ENCODE measurements at regions not wholly inside any gene's neighbourhood (a gene's known extent, or its start where the extent isn't known, plus 50 kb on each side); places are given as distances from the start of the nearest gene placed in this dataset.
"Not testable (repeated sequence)": the region's sequence is repeated elsewhere in the genome, so short reads cannot be mapped to it uniquely, and the experiment has no call there.

DNA sequence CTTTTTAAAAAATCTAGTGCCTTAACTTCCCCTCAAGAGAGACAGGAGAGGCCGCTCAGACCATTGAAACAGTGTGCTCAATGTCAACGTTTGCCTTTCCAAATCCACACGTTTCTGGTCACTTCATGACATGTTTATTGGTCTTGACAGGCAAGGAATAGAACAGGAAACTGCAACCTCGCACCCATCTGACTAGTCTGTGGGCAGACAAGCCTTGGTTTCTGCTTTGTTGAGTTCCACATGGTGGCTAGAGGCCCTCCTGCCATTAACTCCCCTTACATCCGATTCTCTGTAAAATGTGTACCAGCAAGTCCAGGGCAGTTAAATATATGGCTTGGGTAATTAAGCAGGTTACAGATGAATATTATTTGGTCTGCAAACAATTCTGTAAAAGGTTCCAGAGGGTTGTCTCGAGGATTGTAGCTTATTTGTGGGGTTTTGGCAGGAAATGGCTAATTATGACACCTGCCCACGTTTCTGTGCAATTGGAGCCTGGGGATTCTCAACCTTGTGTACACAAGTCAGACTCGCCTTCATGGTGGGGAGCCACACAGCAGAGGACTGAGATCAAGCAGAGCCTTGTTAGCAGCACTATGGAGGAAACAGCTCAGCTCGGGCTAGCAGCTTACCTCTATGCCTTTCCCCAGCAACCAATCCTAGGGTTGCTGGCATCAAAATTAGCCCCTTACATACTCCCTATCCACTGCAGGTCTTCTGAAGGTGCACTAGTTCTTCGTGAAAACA, 317.5 kb upstream of the IGF1R start:
- no peak for FAIRE-seq

DNA sequence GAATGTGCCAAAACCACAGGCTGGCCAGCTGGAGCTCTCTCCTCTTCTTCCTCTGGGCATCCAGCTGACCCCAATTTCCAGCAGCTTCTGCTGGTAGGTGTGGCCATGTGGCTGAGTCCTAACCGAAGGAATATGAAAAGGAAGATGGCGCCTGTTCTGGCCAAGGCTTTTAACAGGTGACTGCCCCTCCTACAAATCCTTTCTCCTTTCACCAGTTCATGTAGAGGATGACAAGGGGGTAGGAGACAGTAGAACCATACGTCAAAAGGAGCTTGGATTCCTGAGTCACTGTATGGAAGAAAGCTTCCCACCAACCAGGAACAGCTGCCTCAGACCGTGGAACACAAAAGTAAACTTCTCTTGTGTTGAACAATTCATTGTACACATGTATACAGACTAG, 316.7 kb upstream of the IGF1R start:
- FAIRE-seq: no peak

DNA sequence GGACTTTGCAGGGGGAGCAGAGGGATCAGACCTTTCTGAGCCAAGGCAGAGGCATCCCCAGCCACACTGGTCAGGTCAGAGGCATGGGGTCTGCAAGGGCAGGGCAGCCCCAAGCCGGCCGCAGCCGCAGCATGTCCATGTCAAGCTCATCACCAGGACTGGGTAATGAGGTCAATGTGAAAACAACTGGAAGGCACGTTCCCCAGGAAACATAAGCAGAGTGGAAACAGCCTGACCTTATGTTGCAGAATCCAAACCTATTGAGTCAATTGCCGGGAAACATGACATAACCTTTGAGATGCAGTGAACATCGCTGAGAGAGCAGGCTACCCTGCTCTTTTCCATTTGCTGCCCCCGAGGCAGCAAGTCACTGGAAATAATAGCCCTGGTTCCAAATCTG, 315.1 kb upstream of the IGF1R start:
- FAIRE-seq: no peak

DNA sequence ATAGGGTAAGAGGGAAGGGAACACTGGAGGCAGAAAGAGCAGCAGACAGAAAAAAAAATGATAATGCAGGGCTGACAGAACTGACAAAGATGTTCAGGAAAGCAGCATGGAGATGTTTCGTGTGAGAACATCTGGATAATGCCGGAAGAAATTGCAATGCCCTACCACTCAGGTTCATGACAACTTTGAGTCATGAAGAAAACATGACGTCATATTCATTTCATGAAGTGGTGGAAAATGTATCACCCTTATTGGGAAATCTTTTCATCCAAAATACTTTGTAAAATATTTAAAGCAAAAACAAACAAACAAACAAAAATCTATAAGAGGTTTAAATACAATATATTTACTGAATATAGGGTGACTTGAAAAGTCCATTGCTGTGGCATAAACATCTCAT, 305.4 kb upstream of the IGF1R start:
- FAIRE-seq: no peak

DNA sequence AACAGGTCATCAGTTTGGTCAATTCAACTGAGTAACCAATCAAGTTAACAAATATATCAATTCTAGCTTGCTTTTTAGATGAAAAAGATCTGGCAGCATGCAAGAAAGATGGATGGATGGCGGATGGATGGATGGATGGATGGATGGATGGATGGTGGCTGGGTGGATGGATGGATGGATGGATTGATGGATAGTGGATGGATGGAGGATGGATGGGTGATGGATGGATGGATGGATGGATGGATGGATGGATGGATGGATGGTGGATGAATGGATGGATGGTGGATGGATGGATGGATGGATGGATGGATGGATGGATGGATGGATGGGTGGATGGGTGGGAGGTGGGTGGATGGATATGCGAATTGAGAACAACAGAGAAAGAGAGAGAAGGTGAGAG, 303.7 kb upstream of the IGF1R start:
- FAIRE-seq: no peak

DNA sequence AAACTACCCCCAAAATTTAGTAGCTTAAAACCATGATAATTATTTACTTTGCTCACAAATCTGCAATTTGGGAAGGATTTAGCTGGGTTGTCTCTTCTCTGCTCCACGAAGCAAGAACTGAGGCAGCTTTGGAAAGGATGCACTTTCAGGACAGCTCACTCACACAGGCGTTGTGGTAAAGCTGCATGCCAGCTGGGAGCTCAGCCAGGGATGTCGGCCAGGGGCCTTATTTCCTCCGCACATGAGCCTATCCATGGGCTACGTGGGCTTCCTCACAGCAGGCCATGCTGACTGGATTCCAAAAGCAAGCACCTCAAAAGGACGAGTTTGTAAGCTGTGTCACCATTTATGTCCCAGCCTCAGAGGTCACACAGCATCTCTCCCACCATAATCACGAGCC, 301.3 kb upstream of the IGF1R start:
- FAIRE-seq: no peak

DNA sequence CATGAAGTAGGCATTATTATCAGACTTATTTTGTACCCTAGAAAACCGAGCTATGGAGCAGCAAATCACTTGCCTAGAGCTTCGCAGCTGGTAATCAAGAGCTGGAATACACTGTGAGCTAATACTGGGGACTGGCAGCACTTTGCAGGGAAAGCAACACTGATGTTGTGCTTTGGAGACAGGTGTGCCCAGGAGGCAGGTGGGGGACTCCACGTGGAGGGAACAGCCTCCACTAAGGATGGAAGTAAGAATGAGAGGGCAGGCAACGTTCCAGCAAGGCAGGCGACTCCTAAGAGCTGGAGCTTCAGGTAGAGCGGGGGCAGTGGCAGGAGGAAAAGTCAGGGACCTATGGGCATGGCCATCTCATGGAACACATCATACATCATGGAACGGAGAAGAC, 300.5 kb upstream of the IGF1R start:
- no peak for FAIRE-seq

DNA sequence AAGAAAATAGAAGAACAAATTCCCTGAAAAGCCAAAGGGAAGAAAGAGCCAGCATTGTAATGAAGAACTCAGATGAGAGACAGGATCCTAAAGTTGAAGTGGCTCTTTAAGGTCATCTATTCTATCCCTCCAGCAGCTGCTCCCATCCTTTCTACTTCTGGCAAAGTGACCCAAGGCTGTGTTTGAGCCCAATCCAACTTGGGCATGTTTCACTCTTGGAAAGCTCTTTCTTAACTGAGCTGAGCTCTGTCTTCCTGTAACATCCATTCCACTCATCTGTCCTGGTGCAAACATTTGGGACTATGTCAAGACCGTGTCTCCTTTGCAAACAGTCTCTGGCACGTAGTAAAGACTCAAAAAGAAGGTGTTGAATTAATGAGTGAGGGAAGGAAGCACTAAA, 298.1 kb upstream of the IGF1R start:
- no peak for FAIRE-seq

DNA sequence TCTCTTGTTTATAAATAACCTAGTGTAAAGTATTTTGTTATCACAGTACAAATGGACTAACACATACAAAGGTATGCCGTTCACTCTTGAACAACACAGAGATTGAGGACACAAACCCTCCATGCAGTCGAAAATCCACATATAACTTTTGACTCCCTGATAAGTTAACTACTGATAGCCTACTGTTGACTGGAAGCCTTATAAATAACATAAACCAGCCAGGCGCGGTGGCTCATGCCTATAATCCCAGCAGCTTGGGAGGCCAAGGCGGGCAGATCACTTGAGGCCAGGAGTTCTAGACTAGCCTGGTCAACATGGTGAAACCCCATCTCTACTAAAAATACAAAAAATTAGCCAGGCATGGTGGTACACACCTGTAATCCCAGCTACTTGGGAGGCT, 290.1 kb upstream of the IGF1R start:
- FAIRE-seq: not testable (repeated sequence)

DNA sequence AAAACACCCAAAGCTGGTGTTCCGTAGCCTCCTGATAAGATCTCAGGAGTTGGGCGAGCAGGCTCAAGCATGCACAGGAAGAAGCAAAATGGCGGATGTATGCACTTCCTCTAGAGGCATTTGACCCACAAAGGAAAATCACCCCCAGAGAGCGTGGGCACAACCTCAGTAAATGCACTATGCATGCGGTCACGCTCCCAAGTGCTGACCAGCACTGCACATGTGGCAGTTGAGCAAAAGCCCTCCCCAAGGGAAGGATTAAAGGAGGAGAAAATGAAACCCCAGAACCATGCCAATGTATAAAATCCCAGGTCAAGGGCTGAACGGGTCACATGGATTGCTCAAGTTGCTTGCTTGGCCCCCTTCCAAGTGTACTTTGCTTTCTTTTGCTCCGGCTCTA, 289.4 kb upstream of the IGF1R start:
- FAIRE-seq: no peak

DNA sequence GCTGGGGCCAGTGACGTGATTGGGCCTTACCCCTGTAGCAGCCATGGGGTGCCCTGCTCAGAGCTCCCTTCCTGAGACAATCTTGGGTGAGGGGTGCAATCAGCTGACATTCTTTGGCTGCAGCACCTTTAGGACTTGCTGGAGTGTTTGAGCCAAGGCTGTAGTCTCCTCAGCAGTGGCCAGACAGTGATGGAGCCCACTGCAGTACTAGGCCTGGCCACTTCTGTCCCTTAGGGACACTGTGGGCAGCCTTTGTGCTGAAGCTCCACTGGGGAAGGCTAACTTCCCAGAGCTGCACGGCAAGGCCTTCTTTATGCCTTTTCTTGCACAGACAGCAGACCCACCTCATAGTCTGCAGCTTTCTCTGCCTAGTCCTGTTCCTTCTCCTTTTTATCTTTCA, 284.9 kb upstream of the IGF1R start:
- no peak for FAIRE-seq

DNA sequence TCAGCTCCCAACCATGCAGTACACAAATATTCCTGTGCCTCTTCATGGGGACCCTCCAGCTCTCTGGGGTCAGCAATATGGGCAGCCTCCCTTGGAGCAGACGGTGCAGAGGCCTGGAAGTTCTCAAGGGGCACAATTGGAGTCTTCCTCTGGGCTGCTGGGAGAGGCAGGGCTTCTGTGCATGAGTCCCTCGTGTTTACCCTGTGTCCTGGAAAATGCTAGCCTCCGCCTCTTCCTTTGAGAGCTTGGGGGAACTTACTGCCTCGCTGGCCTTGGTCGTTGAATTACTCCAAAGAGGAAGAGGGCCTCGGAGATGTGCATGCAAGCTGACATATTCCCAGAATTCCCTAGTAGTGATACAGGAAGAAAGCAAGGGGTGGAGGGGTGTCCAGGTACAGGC, 284.4 kb upstream of the IGF1R start:
- FAIRE-seq: no peak

DNA sequence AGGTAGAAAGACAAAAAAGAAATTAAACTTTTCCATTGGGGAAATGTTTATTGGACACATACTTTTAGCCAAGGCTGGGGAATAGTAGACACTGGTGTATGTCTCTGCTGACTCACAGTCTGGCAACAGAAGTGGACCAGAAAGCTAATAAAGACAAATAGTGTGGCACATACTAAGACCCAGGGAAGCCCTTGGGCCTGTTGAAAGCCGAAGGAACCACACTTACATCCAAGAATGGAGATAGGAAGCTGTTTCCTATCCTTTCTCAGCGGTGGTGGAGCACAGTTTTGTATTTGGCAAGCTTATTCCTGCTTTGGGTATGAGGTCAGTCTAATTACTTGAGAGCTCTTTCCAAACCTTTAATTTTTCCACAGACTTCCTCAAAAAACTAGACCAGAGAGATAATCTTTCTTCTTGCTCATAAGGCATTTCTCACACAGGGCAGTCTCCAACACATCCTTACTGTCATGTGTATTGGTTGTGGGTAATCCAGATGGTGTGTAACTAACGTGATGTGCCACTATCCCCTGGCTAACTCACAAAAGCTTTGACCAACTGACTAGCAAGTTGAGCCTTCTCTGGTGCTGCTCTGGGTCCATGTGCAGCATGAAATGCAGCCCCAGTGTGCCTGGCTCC, 279.1 kb upstream of the IGF1R start:
- no peak for FAIRE-seq

DNA sequence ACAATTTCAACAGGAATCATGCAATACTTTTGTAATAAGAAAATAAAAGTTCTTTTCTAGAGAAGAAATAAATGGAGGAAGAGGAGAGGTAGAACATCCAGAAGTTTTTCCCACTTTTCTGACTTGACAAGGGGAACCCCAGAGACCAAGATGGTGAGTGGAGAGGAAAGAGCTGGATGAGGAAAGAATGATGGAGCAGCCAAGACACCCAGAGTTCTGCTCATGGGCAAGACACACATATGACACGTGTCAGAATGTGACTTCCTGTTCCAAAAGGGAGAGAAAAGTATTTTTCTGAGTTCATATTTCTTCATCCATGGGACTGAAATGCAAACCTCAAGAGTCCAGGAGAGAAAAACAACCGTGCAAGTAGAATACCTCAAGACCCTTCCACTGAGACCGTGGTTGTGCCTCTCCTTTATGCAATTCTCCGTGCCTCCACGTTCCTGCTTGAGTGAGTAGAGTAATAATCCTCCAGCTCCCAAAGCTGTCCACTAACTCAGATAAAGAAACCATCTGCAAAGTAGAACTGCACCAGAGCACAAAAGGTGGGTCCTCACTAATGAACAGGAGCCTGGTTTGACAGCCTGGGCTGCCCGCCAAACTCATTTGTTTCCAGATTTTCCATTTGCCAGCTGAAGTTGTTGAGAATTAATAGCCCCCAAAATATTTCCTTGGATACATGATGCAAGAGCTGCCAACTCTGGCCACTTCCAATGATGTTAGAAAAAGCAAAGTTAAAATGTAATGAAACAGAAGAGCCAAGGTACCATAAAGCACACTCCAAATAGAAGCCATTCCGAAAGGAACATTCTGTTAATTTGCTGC, 272.6 kb upstream of the IGF1R start:
- no peak for FAIRE-seq

DNA sequence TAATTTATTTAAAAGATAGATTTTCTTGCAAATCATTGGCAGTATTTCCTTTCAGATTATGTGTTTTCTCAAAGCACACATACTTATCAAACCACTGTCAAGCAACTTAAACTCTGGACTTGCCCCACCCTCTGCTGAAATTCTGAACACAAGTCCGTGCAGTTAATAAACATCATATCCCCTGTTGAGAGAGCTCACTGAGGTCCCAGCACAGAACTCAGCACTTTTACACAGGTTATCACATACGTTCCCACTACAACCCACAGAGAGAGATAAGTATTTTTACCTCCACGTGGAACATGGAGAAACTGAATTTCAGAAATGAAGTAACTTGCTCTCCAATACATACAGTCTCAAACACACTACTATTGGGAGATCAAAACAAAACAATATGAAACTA, 267.6 kb upstream of the IGF1R start:
- FAIRE-seq: no peak

DNA sequence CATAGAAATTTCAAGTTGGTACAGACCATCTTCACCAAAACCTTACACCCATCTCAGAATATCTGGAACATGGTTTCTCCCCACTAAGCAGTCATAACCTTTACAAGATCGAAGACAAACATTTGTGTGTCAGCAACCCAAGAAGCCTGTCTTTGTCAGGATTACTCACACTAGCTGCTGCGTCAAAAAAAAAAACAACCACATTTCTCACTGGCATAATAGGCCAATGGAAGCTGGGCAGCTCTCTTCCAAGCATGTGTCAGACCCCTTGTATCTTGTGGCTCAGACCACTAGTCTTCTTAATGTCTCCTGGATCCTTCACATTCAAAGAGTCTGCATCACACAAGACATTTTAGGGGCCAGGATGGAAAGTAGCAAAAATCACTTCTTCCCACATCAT, 266.9 kb upstream of the IGF1R start:
- no peak for FAIRE-seq

DNA sequence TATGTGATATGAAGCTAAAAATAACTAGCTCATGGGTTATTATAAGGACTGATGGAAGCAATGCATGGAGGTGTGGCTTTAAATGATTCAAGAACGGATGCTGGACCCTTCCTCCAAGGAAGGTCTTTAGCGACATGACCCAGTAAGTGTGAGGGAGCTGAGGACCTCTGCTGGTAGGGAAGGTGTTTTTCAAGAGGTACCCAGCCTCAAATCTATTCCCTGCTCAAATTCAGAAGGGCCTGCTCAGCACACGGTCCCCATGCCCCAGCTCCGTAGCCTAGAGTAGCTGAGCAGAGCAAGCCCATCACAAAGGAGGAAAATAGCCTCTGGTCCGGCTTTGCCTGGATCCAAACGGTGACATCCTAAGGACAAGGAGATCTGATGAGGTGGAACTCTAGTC, 266.2 kb upstream of the IGF1R start:
- no peak for FAIRE-seq

DNA sequence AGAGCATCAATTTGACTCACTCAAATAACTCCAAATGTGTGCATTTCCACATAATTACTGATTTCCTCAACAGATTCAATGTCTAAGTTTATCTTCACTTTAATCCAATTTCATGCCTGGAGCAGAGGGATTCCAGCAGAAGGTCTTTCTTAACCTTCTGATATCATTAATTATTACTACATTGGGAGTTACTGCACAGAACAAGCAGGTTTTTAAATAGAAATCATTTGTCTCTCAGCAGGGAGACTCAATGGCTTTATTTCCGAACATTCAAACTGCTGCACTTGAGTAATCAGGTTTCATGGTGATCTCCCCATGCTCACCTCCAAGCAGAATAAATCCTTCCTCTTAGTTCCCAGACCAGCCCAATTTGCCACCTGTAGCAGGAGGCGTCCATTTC, 264.8 kb upstream of the IGF1R start:
- no peak for FAIRE-seq

DNA sequence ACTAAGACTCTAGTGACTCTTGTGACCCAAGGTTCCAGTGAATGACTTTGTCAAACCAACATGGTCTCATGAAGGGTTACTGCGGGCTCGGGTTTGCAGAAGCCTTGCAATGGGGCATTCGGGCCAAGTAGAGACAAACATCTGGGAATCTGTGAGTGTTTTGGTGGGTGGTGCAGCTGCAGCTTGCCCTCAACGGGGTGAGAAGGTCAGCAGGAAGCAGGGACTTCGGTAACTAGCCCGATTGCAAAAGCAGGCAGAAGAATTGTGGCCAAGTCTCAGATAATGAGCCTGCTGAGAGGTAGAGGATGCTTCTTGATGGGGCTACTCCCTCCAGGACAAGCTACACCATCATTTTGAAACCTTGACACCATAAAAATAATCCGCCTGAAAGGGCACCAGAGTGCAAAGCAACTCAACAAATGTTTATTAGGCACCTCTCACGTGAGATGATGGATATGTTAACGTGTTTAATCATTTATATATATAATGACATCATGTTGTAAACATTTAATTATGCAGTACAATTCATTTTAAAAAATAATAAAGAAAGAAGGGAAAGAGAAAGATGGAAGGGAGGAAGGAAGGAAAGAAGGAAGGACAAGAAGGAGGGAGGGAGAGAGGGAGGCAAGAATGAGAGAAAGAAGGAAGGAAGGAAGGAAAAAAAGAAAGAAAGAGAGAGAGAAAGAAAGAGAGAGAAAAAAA, 263.9 kb upstream of the IGF1R start:
- FAIRE-seq: no peak

DNA sequence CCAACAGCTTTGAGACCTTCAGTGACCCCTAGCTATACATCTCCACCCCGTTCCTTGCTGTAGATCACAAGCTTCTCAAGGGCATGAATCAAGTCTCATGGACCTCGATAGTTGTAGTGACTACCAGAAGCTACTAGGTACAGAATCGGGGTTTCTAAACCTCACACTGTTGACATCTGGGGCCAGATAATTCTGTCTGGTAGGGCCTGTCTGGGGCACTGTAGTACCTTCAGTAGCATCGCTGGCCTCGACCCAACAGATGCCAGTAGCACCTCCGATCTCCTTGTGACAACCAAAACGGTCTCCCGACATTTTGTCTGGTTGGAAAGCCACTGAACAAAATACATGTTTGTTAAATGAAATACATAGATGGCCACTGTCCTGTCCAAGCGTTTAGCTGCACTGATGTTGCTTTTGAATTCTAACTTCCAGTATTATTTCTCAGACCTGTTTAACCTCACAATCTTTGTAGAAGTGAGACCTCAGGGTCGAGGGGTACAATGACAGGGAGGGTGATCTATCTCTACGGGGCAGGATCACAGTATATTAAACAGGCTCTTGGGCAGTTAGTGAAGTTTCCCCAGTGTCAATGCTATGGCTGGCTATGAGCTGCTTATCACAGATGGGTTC, 262.5 kb upstream of the IGF1R start:
- FAIRE-seq: no peak

DNA sequence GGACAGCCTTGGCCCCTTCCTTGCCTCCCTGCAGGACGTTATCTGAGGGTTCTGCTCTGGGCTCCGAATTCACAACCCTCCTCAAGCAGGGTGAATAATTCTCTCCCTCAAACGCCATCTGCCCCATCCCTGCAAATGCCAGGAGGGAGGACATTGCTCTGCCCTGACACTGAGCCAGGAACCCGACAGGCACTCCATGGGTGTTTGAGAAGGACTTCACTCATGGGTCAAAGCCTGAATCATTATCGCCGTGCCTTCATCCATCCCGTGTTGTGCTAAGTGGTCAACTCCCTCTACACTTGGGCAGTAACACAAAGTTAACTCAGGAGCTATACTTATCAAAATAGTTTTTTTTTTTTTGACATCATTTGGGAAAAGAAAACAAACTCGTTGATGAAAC, 261.8 kb upstream of the IGF1R start:
- FAIRE-seq: no peak

DNA sequence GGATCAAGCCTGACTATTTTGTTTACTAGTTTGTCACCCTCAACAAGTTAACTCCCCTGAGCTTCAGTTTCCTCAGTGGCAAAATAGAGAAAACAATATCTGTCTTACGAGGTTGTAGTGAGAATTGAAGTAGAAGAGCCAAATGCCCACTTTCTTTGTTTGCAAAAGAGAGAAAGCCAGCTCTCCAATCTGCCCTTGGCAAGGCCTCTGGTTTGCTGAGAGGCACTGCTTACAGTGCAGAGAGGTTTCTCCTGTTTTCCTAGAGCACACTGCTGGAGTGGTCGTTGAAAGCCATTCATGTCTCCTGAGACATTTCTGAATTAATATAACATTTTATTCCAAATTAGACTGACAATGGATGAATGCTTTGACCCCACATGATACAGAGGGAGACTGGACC, 260.5 kb upstream of the IGF1R start:
- FAIRE-seq: no peak

DNA sequence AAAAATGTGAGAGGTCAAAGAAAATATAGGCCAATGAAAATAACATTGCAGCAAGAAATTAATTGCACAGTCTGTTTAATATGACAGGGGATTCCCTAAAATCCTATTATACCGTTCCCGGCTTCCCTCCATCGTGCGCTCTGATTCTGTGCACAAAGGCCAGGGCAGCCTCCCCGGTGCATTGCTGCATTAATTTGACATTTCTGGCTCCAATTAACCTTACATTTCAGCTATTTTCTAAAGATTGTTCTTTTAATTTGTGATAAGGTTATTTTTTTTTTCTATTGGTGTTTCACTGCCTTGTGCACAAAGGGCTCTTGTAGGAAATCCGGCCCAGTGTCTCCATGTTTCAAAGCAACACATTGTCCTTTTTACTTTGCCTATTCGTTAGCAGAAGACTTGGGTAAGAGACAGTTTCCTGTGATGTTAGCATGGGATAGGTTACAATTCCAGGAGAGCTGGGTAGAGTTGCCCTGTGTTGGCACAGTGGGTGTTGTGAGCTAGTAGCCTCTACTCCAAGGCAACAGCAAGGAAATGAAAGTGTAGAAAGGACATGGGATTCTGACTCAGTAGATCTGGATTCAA, 257.3 kb upstream of the IGF1R start:
- FAIRE-seq: no peak

Measured in A204.1 (cell line).